Neural progenitor cell (in vitro differentiated cells): ENCODE measurements at regions not wholly inside any gene's neighbourhood (a gene's known extent, or its start where the extent isn't known, plus 50 kb on each side); places are given as distances from the start of the nearest gene placed in this dataset.

Experiments used
- EZH2 ChIP-seq: fragments of 200-600 bp; sonication (generic); IDR thresholded peaks from 2 replicates; pipeline ENCODE4 v1.6.1; 2017; ENCODE audit warnings: antibody characterized with exemption, mild to moderate bottlenecking, moderate library complexity
- EZH2phosphoT487 ChIP-seq: fragments of 200-600 bp; sonication (generic); IDR thresholded peaks from 2 replicates; pipeline ENCODE4 v1.6.1; 2017; ENCODE audit warnings: antibody characterized with exemption
- TF ChIP-seq, protein P1 (sequence below): fragments of 200-600 bp; sonication (generic); IDR thresholded peaks from 2 replicates; pipeline ENCODE4 v1.5.1; 2017; ENCODE audit warnings: antibody characterized with exemption, mild to moderate bottlenecking

DNA sequence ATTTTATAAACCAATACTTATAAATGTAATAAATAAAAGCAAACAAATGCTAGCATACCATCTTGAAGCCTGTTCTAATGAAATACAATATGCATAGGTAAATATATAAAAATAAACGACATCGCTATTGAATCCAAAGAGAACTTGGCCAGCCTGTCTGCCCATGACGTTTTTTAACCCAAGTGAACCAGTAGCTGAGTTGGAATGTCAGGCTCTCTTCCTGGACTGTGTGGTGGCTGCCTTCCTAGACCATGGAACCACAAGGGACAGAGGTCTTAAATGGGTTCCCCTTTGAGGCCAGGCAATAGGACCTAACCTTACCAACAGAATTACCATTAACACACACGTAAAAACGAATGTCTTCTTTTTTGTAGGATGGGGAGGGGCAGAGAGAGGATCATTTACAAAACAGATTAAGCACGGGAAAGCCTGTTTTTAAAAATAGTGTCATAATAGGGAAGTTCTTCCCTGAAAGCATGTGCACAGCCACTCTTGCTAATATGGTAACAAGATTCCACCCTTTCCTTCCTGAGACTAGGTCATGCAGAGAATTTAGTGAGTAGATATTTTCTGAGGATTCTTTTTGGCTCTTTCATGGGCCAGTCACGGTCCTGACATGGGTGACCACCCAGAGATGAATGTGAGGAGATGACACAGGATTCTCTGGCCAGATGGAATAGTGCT is 69.4 kb upstream of the ACSL1 start:
- TF ChIP-seq, protein P1, sequence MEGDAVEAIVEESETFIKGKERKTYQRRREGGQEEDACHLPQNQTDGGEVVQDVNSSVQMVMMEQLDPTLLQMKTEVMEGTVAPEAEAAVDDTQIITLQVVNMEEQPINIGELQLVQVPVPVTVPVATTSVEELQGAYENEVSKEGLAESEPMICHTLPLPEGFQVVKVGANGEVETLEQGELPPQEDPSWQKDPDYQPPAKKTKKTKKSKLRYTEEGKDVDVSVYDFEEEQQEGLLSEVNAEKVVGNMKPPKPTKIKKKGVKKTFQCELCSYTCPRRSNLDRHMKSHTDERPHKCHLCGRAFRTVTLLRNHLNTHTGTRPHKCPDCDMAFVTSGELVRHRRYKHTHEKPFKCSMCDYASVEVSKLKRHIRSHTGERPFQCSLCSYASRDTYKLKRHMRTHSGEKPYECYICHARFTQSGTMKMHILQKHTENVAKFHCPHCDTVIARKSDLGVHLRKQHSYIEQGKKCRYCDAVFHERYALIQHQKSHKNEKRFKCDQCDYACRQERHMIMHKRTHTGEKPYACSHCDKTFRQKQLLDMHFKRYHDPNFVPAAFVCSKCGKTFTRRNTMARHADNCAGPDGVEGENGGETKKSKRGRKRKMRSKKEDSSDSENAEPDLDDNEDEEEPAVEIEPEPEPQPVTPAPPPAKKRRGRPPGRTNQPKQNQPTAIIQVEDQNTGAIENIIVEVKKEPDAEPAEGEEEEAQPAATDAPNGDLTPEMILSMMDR: no peak
- no peak for TF ChIP-seq EZH2phosphoT487
- TF ChIP-seq EZH2: no peak
